GM18870 (cell line): ENCODE measurements at regions not wholly inside any gene's neighbourhood (a gene's known extent, or its start where the extent isn't known, plus 50 kb on each side); places are given as distances from the start of the nearest gene placed in this dataset.

Experiments
- ATAC-seq: cut with Tn5 transposase; IDR thresholded peaks from one replicate; pipeline ENCODE4 v1.9.1; 2021; ENCODE audit warnings: moderate library complexity; ENCODE audit not compliant: unreplicated experiment

GRCh38 chr13:105345131-105345530 is 1190.3 kb downstream of the EFNB2 start:
- ATAC-seq = no peak

GRCh38 chr13:105343134-105343806 is 1192.2 kb downstream of the EFNB2 start:
- no peak for ATAC-seq

GRCh38 chr13:105342281-105342820 is 1193.1 kb downstream of the EFNB2 start:
- ATAC-seq = no peak

- no peak for ATAC-seq
Measured at GRCh38 chr13:105341758-105342157, 1193.7 kb downstream of the EFNB2 start.

GRCh38 chr13:105341256-105341655 is 1194.2 kb downstream of the EFNB2 start:
- no peak for ATAC-seq

GRCh38 chr13:105340061-105340606 is 1195.3 kb downstream of the EFNB2 start:
- ATAC-seq = no peak

- no peak for ATAC-seq
Measured at GRCh38 chr13:105338773-105339172, 1196.7 kb downstream of the EFNB2 start.

GRCh38 chr13:105338006-105338405 is 1197.5 kb downstream of the EFNB2 start:
- no peak for ATAC-seq

GRCh38 chr13:105336706-105337576 is 1198.5 kb downstream of the EFNB2 start:
- no peak for ATAC-seq

- no peak for ATAC-seq
Measured at GRCh38 chr13:105334211-105334610, 1201.3 kb downstream of the EFNB2 start.

- ATAC-seq = no peak
Measured at GRCh38 chr13:105333416-105333815, 1202.0 kb downstream of the EFNB2 start.

GRCh38 chr13:105329359-105329758 is 1206.1 kb downstream of the EFNB2 start:
- ATAC-seq = no peak

- ATAC-seq = no peak
Measured at GRCh38 chr13:105328212-105328611, 1207.2 kb downstream of the EFNB2 start.

- ATAC-seq = no peak
Measured at GRCh38 chr13:105327581-105328126, 1207.8 kb downstream of the EFNB2 start.

GRCh38 chr13:105319875-105320274 is 1215.6 kb downstream of the EFNB2 start:
- ATAC-seq = no peak

GRCh38 chr13:105316731-105317130 is 1218.7 kb downstream of the EFNB2 start:
- no peak for ATAC-seq

GRCh38 chr13:105312906-105313305 is 1222.6 kb downstream of the EFNB2 start:
- ATAC-seq = no peak

- ATAC-seq = no peak
Measured at GRCh38 chr13:105311094-105311493, 1224.4 kb downstream of the EFNB2 start.

- ATAC-seq = no peak
Measured at GRCh38 chr13:105307776-105308175, 1227.7 kb downstream of the EFNB2 start.

- no peak for ATAC-seq
Measured at GRCh38 chr13:105297839-105298238, 1237.6 kb downstream of the EFNB2 start.

GRCh38 chr13:105291987-105292386 is 1243.5 kb downstream of the EFNB2 start:
- ATAC-seq = no peak
